ENCODE measurements at regions not wholly inside any gene's neighbourhood (a gene's known extent, or its start where the extent isn't known, plus 50 kb on each side); places are given as distances from the start of the nearest gene placed in this dataset.

DNA sequence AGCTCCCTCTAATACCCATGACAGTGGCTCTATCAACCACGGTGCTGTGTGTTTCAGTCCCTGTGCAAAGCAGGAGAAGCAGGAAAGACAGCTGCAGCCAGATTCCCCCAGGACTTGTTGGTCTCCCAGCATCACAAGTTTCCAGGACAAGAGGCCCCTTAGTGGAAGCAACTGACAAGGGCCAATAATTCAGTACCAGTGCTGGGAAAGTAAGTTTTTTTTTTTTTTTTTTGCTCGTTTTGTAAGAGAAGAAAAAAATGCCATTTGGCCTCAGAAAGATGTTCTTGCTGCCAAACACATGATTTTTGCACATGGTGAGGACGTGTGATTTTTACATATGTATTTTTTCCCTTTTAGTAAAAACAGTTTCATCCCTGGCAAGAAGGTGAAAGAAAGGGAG, 284.2 kb upstream of the ZMIZ1 start:
- no peak for DNase-seq

GRCh38 chr10:78785066-78785465, 283.7 kb upstream of the ZMIZ1 start:
- DNase-seq = no peak

DNA sequence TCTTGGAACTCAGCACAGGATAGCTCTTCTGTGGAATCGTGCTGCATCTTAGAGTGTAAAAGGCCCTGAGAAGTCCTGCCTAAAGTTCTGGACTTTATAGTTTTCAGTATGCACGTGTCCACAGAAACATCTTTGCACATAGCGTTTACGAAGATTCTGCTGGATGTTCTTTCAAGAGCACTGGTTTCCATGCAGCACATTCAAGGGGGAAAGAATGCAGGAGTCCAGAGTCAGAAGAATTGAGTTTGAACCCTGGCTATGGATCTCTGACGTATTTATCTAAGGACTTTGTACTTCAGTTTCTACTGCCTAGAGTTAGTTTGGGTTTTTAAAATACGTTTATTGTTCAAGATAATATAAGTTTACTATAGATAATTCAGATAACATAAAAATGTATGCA, 282.8 kb upstream of the ZMIZ1 start:
- DNase-seq = no peak

GRCh38 chr10:78787125-78787524, 281.6 kb upstream of the ZMIZ1 start:
- no peak for DNase-seq

DNA sequence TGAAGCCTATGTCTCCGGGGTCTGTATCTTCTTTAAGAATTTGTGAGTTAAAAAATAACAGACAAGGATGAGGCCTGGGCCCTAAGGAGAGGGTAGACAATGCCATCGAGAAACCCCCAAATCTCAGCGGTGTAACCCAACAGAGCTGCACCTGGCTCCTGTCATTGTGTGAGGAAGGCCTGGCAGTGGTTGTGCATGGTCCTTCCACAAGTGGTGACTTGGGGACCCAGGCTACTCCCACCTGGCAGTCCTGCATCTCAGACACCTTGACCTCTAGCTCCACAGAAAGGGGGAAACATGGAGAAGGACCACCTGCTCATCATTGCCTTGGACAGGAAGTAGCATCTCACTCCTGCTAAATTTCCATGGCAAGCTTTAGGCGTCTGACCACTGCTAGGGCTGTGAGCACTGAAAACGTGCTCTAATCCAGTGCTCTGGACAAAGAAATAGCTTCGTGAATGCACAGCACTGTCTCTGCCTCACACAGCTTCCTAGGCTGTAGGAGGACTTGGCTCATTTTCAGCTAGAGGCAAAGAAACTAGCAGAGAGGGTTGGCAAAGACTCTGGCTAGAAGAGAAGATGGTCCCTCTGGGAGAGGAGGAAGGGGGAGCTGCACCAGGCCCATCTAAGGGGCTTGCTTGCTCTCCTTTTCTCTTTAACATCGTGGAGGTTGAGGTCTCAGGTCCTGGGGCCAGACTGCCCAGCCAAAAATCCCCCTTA, 273.9 kb upstream of the ZMIZ1 start:
- no peak for DNase-seq

GRCh38 chr10:78798976-78799730, 269.6 kb upstream of the ZMIZ1 start:
- DNase-seq = no peak

GRCh38 chr10:78800006-78800405, 268.8 kb upstream of the ZMIZ1 start:
- DNase-seq = no peak

DNA sequence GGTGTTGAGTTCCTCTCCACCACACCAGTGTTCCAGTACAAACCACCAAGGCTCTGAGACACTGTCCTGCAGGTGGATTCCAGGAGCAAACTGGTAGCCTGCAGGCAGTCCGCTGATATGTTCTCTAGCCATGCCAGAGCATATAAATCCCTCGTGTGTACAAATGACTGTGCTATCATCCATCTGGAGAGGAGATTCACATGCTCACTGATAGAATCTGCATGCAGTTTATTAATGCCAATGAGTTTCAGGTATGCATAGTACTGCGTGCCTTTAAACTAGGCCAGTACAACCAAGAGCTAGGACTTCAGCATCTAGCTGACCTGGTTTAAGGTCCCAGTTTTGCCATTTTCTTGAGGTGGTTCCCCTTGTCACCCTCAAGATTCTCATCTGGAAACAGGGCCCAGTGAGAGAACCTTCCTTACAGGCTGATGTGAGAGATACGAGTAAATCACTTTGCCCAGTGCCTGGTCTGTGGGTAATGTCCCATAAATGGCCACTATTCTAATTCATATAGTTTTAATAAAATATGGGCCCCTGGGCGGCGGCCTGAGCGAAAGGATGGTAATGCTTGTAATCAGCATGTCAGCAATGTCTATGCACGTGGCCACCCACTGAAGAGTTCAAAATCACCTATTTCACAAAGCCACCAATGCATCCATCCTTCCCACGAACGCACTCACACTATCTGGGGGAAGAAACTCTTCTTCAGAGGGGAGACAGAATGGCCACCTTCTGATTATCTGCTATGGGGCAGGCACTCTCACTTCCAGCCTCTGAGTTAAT, 268.0 kb upstream of the ZMIZ1 start:
- DNase-seq = no peak

- DNase-seq = no peak
Observed at GRCh38 chr10:78802431-78802830, 266.3 kb upstream of the ZMIZ1 start.

GRCh38 chr10:78802866-78803265, 265.9 kb upstream of the ZMIZ1 start:
- DNase-seq = no peak

DNA sequence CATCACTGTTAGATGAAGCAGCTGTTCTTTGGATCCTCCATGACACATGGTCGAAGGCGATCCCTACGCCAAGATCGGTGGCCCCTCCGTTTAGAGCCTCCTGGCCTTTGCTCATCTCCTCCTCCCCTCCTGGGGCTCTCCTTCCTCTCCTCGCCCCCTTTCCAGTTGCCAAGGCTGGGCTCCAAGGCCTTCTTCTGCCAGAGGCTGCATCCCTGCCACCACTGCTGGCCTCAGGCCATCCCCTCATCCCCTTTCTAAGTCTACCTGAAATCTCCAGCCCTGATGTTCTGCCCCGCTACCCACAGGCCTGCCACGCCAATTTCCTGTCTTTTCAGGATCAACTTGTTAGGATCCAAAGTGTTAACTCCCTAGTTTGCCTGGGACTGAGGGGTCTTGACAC, 265.1 kb upstream of the ZMIZ1 start:
- no peak for DNase-seq

DNA sequence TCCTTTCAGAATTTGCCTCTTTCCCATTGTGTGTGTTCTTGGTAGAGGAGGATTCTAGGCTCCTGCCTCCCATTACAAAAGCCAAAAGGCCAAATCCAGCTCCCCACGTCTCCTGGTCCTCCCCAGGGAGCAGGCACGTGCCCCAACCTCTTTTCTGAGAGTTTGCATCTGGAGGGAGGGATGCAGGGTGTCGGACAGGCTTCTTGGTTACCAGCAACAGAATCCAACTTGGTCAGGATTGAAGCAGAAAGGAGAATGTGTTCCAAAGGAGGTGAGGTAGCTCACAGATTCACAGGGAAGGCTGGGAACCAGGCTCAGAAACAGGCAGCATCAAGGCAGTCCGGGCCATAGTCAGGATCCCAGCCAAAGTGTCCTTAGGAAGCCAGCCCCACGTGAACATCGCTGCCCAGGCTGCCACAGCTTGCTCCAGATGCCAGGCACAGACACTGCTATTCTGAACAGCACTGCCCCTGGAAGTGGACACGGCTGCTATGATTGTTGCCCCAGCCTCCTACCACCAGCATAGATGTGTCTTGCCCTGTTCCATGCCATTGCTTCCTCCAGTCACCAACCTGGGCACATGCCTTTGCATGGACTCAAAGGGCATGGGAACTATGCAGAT, 264.2 kb upstream of the ZMIZ1 start:
- no peak for DNase-seq

DNA sequence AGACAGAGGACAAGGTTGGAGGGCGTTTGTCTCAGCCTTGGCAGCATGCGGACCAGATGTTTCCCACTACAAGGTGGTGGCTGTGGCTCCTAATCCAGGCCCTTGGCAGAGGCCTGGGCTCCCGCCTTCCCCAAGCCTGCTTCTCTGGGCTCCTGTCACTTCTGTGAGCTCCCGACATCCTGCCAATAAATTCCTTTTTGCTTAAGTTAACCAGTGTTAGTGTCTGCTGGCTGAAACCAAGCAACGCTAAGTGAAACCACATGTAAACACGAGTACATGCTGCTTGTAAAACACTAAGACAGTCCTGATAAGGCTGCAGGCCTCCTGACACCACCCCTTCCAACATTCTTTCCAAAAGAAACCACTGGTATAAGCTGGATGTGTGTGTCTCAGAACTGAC, 263.6 kb upstream of the ZMIZ1 start:
- DNase-seq = no peak

DNA sequence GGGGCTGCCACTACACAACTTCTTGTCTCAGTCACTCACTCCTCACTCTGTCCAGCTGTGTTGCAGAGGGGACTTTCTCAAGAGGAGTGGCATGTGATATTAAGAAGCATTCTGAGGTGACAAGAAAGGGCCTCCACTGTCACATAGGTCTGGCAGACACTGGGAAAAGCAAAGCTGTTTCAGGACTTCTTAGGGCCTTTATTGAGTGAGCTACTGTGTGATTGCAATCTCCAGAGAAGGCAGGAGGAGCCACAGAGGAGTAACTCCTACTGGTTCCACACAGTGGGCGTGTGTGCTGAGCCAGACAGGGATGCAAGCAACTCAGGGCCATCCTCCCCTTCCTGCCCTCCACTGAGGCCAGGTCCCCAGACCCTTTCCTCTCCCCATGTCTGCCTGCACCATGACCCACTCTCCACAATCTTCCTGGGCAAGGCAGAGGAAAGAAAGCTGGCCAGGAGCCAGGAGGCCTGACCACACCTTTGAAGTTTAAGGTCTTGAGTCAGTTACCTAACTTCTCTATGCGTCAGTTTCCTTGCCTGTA, 262.0 kb upstream of the ZMIZ1 start:
- no peak for DNase-seq

GRCh38 chr10:78807504-78808203, 261.1 kb upstream of the ZMIZ1 start:
- DNase-seq = no peak

- DNase-seq = no peak
Observed at GRCh38 chr10:78808286-78808685, 260.5 kb upstream of the ZMIZ1 start.

- DNase-seq = no peak
Observed at GRCh38 chr10:78808736-78809367, 259.9 kb upstream of the ZMIZ1 start.

GRCh38 chr10:78811174-78811573, 257.6 kb upstream of the ZMIZ1 start:
- DNase-seq = no peak

- DNase-seq = no peak
Observed at GRCh38 chr10:78812571-78813318, 256.0 kb upstream of the ZMIZ1 start.

DNA sequence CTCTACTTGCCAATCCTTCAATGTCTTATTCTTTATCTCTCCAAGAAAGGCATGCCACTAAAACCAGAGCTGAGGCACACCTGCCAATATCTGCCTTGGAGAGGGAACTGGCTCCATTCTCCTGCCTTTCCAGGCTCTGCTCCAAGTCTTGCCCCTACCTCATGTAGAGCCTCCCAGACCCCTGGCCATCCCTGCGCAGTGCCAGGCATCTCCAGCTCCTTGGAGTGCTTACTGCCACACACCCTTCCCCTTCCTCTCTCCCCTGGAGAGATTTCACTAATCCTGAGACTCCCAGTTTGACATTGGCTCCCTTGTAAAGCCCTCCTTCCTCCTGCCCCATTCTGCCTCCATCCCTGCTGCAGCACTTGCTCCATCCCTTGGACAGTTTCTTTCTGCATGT, 255.2 kb upstream of the ZMIZ1 start:
- DNase-seq = no peak

- DNase-seq = no peak
Observed at GRCh38 chr10:78813998-78814399, 254.8 kb upstream of the ZMIZ1 start.
